ENCODE measurements at regions not wholly inside any gene's neighbourhood (a gene's known extent, or its start where the extent isn't known, plus 50 kb on each side); places are given as distances from the start of the nearest gene placed in this dataset.
"Not testable (repeated sequence)": the region's sequence is repeated elsewhere in the genome, so short reads cannot be mapped to it uniquely, and the experiment has no call there.

- no peaks in the 10 kb centered on the region for H3K36me3 Mint-ChIP-seq (ENCODE audit: low read depth)
- H3K9me3 Mint-ChIP-seq: peaks cover 5% of the 10 kb centered on the region
- no peak overlapping the region for H3K27ac Mint-ChIP-seq
- H3K27me3 Mint-ChIP-seq: peaks cover 9% of the 10 kb centered on the region
- ATAC-seq (replicated peaks): no peak
- no peak overlapping the region for H3K4me3 Mint-ChIP-seq
- H3K4me1 Mint-ChIP-seq: no peaks in the 10 kb centered on the region
Measured at GRCh38 chr4:153887217-153887616, 98.3 kb upstream of the SFRP2 start.

GRCh38 chr4:153884325-153884724, 95.4 kb upstream of the SFRP2 start:
- Mint-ChIP-seq H3K4me3 (no peak overlapping the region), H3K27me3 (peaks cover 5% of the 10 kb centered on the region), H3K27ac (no peak overlapping the region)

GRCh38 chr4:153880983-153881382, 92.1 kb upstream of the SFRP2 start:
- no peak for ATAC-seq (replicated peaks)
- Mint-ChIP-seq H3K4me3 (no peak overlapping the region), H3K27ac (no peak overlapping the region), H3K4me1 (no peaks in the 10 kb centered on the region), H3K9me3 (peaks cover 8% of the 10 kb centered on the region), H3K36me3 (ENCODE audit: low read depth) (no peaks in the 10 kb centered on the region), H3K27me3 (peaks cover 5% of the 10 kb centered on the region)

More at GRCh38 chr4:153884325-153884724, 95.4 kb upstream of the SFRP2 start:
- H3K9me3 Mint-ChIP-seq: peaks cover 8% of the 10 kb centered on the region
- no peaks in the 10 kb centered on the region for H3K4me1 Mint-ChIP-seq
- H3K36me3 Mint-ChIP-seq (ENCODE audit: low read depth): no peaks in the 10 kb centered on the region
- no peak for ATAC-seq (replicated peaks)

- Mint-ChIP-seq H3K27me3 (peaks cover 11% of the 10 kb centered on the region), H3K4me1 (no peaks in the 10 kb centered on the region), H3K4me3 (no peak overlapping the region), H3K9me3 (peaks cover 8% of the 10 kb centered on the region), H3K36me3 (ENCODE audit: low read depth) (no peaks in the 10 kb centered on the region), H3K27ac (no peak overlapping the region)
- ATAC-seq (replicated peaks): no peak
Measured at GRCh38 chr4:153877898-153878297, 89.0 kb upstream of the SFRP2 start.

- H3K9me3 Mint-ChIP-seq: no peaks in the 10 kb centered on the region
- no peak for ATAC-seq (replicated peaks)
- H3K27me3 Mint-ChIP-seq: peaks cover 16% of the 10 kb centered on the region
- H3K36me3 Mint-ChIP-seq (ENCODE audit: low read depth): no peaks in the 10 kb centered on the region
- no peaks in the 10 kb centered on the region for H3K4me1 Mint-ChIP-seq
- no peak overlapping the region for H3K4me3 Mint-ChIP-seq
- no peak overlapping the region for H3K27ac Mint-ChIP-seq
Measured at GRCh38 chr4:153873741-153874140, 84.9 kb upstream of the SFRP2 start.

GRCh38 chr4:153866766-153867165, 77.9 kb upstream of the SFRP2 start:
- not testable (repeated sequence) for H3K4me3 Mint-ChIP-seq; H3K27ac Mint-ChIP-seq; H3K4me1 Mint-ChIP-seq; H3K36me3 Mint-ChIP-seq (ENCODE audit: low read depth); ATAC-seq (replicated peaks)
- peaks cover 27% of the 10 kb centered on the region for H3K9me3 Mint-ChIP-seq
- H3K27me3 Mint-ChIP-seq: peaks cover 27% of the 10 kb centered on the region

- Mint-ChIP-seq H3K4me1 (no peaks in the 10 kb centered on the region), H3K27me3 (peaks cover 33% of the 10 kb centered on the region), H3K9me3 (peaks cover 9% of the 10 kb centered on the region), H3K36me3 (ENCODE audit: low read depth) (no peaks in the 10 kb centered on the region), H3K4me3 (no peak overlapping the region), H3K27ac (no peak overlapping the region)
- ATAC-seq (replicated peaks): no peak
Measured at GRCh38 chr4:153852501-153852900, 63.6 kb upstream of the SFRP2 start.

GRCh38 chr4:153850533-153851280, 61.8 kb upstream of the SFRP2 start:
- H3K9me3 Mint-ChIP-seq: no peaks in the 10 kb centered on the region
- H3K27me3 Mint-ChIP-seq: peaks cover 25% of the 10 kb centered on the region
- no peaks in the 10 kb centered on the region for H3K36me3 Mint-ChIP-seq (ENCODE audit: low read depth)
- no peaks in the 10 kb centered on the region for H3K4me1 Mint-ChIP-seq
- no peak for ATAC-seq (replicated peaks)
- H3K27ac Mint-ChIP-seq: no peak overlapping the region
- no peak overlapping the region for H3K4me3 Mint-ChIP-seq

- Mint-ChIP-seq H3K4me3 (no peak overlapping the region), H3K36me3 (ENCODE audit: low read depth) (no peaks in the 10 kb centered on the region), H3K9me3 (no peaks in the 10 kb centered on the region), H3K27me3 (peaks cover 14% of the 10 kb centered on the region), H3K4me1 (no peaks in the 10 kb centered on the region), H3K27ac (no peak overlapping the region)
- no peak for ATAC-seq (replicated peaks)
Measured at GRCh38 chr4:153844144-153844543, 55.3 kb upstream of the SFRP2 start.
